Central memory CD4-positive, alpha-beta T cell (primary cell): ENCODE measurements at regions not wholly inside any gene's neighbourhood (a gene's known extent, or its start where the extent isn't known, plus 50 kb on each side); places are given as distances from the start of the nearest gene placed in this dataset.

ENCODE experiments used
- DNase-seq: peaks from one replicate; pipeline ENCODE4 v3.0.0; 2022

DNA sequence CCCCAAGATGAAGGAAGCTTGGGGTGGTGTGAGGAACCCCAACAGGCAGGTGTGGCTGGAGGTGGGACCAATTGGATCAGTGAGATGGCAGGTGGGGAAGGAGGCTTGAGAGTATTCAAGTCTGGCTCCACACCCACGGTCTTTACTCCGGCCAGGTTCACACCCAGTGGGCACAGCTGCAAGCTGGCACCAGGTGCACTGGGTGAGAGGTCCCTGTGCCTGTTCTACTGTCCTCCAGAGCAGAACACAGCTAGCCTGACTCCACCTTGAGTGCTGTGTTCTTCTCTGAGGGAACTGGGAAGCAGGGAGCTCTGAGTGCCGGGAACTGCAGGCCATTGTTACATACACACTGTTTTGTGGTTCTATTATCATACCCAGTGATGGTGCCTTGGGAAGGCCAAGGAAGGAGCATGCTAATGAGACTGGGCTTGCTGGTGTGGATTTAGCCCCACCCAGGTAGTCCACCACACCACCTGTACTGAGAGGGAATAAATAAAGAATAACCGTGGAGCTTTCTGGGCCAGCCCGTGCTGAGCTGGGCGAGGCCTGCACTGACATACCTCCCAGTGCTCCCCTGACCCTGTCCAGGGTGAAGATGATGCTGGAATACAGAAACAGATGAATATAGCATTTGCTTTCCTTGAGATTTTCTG, 93.4 kb downstream of the ABHD5 start:
- no peak for DNase-seq

DNA sequence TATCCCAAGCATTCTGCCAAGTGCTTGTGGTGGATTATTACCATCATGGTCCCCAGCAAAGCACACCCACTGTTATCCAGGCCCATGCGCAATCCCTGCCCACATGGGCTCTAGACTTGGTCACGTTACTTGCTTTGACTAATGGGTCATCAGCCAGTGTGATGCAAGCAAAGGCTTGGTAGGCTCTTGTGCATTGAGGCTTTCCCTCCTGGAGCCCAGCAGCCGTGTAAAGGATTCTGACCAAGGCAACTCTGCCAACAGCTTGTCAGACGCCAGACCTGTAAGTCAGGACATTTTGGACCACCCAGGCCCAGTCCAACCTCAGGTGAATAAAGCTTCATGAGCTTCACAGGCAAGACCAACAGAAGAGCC, 93.9 kb downstream of the ABHD5 start:
- no peak for DNase-seq

DNA sequence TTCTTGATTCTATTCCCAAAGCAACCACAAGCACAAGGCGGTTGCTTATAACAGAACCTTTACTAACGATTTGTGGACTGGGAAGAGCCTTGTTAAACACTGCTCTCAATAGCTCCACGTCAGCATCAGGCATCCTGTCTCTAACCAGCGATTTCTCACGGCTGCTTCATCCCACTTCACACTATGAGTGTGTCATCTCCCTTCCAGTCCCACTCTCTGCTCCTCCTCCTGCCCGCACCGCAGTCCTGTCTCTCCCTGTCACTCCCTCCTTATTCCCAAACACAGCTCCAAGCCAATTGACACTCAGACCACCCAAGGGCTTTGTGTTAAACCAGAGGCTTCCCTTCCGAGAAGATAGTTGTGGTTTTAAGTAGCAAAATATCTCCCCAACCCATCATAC, 94.8 kb downstream of the ABHD5 start:
- no peak for DNase-seq

DNA sequence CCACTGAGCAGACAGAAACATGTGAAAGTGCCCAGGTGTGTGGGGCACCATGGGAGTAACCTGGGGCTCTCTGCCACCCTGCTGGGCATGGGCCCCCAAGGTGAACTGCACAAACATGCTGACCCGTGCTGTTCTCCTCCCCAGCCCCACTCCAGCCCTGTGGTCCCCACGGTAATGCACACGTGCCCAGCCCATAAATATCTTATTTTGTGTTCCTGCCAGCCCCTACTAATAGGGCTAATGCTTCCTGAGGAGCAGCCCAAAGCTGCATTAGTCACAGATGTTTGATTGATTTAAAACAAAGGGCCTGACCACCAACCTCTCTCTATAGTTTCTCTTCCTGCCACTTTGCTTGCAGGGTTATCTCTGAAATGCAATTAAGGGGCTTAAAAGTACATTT, 95.4 kb downstream of the ABHD5 start:
- no peak for DNase-seq

DNA sequence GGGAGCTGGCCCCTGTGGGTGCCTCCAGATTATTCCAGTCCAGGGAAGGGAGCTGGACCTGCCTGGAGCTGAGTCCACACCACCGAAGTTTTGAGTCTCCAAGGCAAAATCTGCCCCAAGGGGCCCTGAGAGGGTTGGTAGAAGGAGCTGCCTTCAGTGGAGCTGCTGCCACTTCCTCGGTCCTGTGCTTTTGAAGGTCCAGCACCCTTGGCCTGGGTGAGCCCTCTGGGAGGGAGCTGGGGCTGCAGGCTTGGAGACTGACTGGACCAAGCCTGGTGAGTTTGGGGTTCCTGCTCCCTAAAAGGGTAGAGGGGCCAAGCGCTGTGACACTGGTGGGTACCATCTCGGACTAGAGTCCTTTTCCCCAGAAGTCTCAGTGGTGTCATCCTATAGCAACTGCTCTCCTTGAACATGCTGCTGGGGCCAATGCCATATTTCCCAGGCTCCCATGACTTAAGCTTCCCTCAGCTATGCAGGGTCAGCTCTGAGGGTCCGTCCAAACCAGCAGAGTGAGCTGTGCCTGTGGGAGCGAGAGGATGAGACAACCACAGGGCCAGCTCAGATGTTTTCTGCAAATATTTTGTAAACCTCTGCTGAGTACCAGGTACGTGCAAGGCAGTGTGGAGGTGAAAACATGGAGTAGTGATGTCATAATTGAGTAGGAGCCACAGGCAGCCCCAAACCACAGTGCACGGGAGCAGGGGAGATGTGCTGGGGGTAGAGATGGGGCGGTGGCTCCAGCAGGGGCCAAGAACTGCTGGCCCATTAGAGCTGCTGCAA, 96.0 kb downstream of the ABHD5 start:
- no peak for DNase-seq

DNA sequence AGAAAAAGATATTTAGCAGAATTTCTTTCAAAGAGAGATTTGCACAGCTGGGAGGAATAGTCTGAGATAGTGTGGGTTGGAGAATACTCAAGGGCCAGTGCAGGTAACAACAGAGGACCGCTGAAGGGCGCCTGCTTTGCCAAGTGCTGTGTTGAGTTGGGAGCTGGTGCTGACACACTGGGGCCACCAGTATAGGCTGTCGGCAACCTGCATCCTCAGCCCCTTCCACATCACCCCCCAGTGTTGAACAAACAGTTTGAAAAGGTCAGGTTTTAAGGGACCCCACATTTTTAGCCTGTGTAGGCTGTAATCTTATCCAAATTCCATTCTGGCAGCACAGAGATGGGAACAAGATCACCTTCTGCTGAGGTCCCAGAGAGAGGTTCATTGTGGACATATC, 96.6 kb downstream of the ABHD5 start:
- no peak for DNase-seq

DNA sequence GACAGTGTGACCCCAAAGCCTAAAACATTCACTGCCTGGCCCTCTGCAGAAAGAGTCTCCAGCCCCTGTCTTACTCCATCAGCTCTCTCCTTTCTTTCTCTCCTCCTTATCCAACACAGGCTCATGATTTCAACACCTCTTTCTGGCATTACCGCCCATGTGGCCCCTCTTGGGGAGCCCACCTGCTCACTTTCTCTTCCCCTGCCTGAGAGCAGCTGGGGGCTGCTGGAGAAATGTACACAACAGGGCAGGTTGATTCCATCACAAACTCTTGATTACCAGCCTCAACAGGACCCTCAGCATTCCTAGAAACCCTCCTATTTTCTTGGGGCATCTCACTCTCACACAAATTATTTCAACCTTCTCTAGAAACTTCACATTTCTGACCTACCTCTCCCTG, 98.3 kb downstream of the ABHD5 start:
- DNase-seq, result no peak

DNA sequence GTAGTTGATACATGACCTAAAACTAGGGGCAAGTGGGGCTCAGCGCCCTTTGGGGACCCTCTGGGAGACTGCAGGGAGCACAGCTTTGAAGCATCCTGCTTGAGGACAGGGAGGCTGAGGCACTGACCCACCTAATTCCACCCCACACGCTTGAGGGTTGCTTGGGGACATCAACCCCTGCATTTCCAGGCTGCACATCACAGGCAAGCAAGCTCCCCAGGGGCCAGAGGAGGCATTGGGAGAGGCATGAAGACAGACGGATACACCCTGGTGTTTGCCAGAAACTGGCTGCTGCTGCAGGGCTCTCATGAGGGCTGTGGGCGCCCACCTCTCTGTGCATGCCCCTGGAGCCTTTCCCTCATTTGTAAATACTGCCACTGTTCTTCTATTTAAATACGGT, 99.3 kb downstream of the ABHD5 start:
- no peak for DNase-seq

DNA sequence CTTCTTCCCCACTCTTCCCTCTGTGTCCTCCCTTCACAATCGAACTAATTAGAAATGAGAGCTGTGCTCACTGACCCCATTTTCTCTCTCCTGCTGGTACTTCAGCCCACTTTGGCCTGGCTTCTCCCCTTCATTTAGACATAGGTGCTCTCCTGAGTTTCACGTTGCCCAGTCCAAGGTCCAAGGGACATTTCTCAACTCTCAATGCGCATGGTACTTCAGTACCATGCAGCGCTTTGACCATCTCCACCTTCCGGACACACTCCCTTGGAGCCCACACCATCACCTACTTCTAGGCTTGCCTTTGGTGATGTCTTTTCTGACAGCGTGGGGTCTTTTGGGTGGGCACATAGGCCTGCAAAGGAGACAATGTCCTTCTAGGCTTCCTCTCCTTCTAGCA, 99.7 kb downstream of the ABHD5 start:
- no peak for DNase-seq

DNA sequence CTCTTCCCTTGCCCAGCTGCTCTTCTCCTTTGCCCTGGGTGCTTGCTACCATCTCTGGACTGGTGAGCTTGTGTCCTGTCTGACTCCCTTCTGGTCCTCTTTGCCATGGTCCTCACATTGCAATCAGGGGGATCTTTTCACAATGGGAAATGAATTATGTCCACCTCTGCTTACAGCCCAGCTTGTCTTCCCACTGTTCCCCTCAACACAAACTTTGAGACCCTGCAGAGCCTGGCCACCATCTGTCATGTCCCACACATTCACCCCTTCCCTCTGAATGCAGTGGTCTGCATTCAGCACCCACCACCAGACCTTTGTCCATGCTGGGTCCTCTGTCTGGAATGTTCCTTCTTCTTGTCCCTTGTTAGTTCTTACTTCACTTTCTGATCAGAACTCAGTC, 100.5 kb downstream of the ABHD5 start:
- no peak for DNase-seq

DNA sequence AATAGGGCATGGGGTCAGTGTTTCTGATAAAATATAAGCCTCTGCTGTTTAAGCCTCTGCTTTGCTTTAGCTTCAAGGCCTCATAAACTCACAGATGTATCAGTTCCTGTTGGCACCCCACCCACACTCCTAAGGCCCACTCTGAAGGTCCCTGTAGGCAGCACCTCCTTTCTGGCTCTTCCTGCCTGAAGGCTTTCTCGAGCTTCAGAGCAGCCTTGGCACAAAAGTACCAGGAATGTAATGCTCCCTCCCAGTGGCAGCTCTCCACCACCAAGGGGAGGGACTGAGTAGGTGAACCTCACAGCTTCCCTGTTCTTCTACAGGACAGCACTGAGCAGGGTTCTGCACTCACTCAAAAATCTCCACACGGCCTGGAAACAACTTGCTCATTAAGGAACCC, 102.2 kb downstream of the ABHD5 start:
- DNase-seq, result no peak

DNA sequence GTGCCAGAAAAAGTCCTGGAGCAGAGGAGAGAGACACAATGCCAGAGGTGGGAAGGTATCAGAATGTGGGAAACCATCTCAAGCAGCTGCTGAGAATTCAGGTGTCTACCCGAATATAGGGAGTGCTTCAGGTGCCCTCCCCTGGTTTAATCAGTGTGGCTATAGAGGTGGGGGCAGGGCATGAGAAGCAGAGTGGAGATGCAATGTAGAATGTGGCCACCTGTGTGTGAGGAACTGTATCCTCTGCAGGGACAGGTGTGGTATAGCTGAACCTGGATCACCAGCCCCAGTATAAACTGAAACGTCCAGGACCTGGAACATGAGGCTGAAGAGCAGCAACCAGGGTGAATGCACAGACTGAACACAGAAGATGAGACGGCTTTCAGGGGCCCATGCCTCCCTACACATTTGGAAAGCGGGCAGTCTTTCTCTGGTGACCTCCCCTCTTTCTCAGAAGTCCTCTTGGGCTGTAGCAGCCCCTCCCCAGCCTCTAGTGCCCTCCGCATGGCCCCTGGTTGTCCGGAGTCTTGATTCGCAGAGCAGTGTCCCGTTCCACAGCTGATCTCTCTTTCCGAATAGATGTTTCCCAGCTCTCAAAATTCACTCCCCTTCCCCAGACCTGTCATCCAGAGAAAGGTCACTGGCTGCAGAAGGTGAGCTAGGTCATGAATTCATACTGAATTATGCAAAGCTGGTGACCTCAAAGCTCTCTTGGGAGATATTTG, 103.1 kb downstream of the ABHD5 start:
- DNase-seq, result no peak

DNA sequence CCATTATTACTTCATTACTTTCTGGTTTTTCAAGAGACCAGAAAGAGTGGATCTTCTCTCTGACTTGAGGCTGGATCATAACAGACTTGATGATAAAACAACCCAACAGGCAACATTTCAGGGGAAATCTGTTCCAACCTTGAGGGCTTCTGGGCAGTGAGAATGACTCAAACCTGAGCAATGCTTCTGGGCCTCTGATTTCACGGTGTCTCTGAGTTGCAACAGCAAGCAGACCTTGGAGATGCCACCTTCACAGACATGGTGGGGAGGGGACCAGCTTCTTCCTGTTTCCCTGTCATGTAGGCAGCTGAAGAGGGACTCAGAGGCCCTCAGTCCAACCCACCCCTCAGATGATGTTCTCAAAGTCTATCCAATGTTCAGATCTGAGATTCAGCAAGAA, 104.0 kb downstream of the ABHD5 start:
- DNase-seq, result no peak

DNA sequence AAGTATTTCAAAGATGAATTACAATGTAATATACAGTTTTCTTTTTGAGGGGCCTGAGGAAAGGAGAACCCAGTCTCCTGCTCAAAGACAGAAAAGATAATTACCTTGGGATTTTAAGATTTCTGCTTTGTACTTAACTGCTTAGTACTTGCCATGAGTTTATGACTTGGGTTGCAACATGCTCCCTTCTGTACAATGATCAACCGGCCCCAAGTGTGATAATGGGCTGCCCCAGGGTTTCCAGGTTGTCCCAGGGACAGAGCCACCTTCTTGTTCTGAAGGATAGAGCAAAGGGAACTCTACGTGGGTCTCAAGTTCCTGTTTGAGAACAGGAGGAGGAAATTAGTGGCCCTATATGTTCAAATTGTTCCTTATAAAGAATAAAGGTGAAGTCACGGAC, 104.8 kb downstream of the ABHD5 start:
- DNase-seq, result no peak

DNA sequence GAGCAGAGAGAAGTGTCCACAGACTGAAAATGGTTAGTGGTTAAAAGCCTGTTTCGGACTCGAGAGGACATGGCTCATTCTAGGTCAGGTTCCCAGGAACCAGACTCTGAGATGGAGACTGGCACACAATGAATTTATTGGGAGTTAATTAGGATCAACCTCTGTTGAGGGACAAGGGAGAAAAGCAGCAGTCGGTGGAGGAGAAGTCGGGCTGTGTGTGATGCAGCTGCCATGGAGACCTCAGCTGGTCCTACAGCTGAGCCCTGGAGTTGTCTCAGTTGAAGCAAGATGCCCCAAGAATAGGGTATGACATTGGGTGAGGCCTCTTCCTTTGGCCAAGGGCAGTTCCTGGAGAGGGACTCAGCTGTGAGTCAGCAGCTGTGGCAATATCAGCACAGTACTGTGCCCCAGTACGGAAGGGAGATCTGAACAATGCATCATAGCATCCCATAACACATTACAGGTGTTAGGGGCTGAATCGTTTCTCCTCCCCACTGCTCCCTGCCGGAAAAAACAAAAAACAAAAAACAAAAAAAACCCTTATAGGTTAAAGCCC, 105.4 kb downstream of the ABHD5 start:
- no peak for DNase-seq

DNA sequence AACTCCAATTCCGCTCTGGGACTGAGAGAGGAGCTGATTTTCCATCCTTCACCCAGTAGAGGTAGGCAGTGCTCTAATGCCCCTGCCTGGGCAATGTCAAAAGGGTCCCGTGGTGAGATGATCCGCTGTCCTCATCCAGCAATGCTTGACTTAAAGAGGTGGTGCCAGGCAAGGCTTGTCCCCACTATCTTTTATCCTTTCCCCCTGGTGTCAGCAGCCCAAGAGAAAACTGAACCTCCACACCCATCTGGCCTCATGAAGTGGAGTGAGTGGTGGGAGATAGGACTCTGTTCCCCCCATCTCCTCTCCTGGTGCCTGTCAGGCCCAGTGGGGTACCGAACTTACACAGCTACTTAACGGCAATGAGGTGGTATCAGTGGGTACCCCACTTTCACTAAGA, 107.1 kb downstream of the ABHD5 start:
- DNase-seq, result no peak

DNA sequence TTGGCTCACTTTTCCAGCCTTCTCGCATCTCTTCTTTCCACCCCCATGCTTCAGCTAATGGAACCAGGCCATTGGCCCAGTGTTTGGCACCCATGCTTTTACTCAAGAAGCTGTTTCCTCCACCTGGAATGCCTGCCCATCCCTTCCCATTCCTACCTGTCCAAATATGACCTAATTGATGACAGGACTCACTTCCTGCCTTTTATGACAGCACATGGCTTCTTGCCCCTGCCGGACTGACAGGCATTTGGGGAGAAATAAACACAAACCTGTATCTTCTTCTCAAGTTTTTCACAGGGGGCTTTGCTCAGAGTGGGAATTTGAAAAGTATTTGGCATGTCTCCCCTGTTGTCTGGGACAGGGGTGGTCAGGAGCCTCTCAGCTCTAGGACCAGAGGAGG, 120.1 kb downstream of the ABHD5 start:
- no peak for DNase-seq

DNA sequence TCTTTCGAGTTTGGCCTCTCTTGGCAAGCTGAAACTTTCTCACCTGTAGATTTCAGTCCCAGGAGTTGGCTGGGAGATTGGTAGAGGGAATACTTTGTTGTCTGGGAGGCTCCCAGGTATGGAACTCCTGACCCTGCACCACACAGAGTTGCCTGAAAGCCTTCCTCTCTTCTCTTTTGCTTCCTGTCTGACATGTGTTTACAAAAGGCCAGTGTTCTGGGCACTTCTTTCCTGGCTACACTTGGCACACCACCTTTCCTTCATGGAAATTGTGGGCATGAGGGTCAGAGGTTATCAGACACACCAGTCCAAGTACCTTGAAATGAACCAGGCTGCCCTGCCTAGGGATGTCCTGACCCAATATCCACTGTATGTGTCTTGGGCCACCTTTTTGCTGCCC, 123.7 kb downstream of the ABHD5 start:
- no peak for DNase-seq

DNA sequence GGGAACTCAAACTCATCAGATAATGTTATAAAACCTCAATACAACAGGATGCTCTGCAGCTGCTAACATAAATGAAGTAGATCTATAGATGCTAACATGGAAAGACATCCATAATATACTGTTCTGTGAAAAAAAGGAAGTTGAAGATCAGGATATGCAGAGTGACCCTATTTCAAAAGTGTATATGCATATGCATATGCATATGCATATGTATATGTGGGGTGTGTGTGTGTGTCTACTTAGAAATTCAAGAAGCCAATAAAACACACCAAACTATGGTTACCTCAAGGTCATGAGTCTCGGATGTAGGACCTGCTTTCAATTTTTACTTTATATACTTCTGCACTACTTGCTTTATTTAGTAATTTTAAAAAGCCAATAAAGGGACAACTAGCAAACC, 125.6 kb downstream of the ABHD5 start:
- DNase-seq, result no peak

DNA sequence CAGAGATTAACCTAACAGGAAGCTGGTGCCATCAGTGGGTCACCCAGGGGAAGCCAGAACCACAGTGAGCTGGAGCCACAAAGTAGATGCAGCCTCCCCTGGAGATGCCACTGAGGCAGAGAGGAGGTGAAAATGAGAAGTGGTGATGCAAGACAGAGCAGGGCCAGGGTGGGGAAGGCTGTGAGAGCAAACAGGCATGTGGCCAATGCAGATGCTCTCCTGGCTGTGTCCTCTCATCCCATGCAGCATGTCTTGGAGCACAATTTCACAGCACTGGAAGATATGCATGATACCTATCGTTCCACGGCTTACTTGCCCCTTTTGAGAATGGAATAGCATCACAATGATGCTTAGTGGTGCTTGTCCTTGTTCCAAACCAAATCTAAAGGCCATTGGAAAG, 126.3 kb downstream of the ABHD5 start:
- DNase-seq, result no peak

DNA sequence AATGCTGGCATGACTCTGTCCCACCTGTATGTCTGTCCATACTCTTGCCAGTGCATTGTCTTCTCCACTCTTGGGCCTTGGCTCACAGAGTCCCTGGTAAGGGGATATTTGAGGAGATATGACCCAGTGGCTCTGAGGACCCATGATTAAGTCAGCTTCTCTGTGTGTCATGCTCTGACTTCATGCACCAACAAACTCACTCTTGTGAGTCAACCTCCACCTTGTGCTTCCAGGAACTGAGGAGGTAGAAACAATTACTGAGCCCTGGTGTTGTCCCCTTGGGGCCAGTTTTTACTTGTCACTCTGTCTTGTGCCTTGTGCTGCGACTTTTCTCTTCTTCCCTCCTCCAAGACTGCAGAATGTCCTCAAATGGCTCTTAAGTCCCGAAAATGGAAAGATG, 127.1 kb downstream of the ABHD5 start:
- DNase-seq, result no peak

DNA sequence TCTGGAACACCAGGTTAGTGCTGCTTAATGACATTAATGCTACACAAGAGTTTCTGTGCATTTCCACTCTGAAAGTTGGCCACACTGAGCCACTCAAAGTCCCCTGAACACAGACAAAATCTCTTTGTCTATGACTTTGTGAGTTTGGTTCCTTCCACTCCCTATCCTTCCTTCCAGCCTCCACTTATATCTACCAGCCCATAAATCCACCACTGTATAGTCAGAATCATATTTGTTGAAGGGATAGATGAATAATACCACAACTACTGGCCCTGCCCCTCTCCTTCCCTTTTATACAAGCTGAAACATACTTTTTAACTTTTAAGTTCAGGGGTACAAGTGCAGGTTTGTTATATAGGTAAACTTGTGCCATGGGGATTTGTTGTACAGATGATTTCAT, 127.5 kb downstream of the ABHD5 start:
- DNase-seq, result no peak

DNA sequence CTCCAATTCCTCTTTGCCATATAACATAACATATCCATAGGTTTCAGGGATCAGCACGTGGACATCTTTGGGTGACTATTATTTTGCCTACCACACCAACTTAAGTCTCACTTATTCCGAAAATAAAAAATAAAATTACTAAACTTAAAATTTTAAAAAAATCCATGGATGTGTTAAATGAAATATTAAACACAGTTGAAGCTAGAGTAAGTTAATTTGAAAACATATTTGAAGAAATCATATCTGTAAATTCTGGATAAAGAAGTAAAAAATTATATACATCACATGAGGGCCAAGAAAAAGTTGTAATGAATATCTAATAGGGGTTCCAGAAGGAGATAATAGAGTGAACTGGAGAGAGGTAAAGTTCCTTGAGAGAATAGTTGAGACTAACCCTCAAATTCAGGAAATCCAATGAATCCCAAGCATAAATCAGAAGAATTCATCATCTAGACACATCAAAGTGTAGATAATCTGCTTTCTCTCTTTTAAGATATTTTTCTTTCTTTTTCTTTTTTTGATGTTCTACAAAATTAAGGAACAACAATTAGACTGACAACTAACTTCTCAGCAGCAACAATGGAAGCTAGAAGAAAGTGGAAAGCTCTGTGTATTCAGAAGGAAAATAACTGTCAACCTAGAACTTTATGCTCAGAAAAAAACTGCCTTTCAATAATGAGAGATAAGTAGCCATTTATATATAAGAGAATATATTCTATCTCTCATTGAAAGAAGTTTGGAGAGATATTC, 147.4 kb downstream of the ABHD5 start:
- no peak for DNase-seq
